K562 (cell line): ENCODE measurements at regions not wholly inside any gene's neighbourhood (a gene's known extent, or its start where the extent isn't known, plus 50 kb on each side); places are given as distances from the start of the nearest gene placed in this dataset.

ENCODE experiments used
- ATAC-seq: fragments of 200-7000 bp; cut with Tn5 transposase; 3 replicates; pipeline ENCODE4 v1.9.1; 2020; ENCODE audit warnings: moderate library complexity
- BruUV-seq: library from RNA; stranded (reverse); fragments of 400-500 nt; replicated peaks from 2 replicates; lab custom pipeline; 2021; lab: Mats Ljungman, UMichigan
- CTCF ChIA-PET: fragments of 300-600 bp; formaldehyde crosslinking; extraction: SDS; loops from one replicate; lab custom pipeline; 2021; ENCODE audit warnings: low intra/inter-chr PET ratio; lab: Yijun Ruan, JAX
- POLR2A ChIA-PET: fragments of 300-600, 350-650 bp; sonication (Branson Sonifier 250); formaldehyde crosslinking; extraction: SDS; loops from one replicate; lab custom pipeline; 2021; ENCODE audit warnings: antibody characterized with exemption, inconsistent platforms; lab: Yijun Ruan, JAX
- DNase-seq, 4 experiments: peaks; one replicate each; pipeline versions ENCODE4 v3.0.0 to v3.0.0-alpha.2; 2011 to 2018; ENCODE audit warnings: low spot score in 3 of 4, mixed read lengths in 3 of 4; ENCODE audit errors: extremely low read depth in 1 of 4
- FAIRE-seq: peaks from 2 replicates; lab custom pipeline; 2011; peaks lifted over from hg19 to GRCh38; lab: Jason Lieb, UNC
- H2AFZ ChIP-seq: 2 replicates; pipeline ENCODE4 v1.6.0; 2011; ENCODE audit warnings: low read depth, low read length, control low read depth, inconsistent platforms
- H3K27ac ChIP-seq: fragments of 200-600 bp; 3 replicates; pipeline ENCODE4 v1.8.0; 2011; ENCODE audit warnings: low read depth, mild to moderate bottlenecking, control low read depth, inconsistent platforms, low read length, moderate library complexity, mixed read lengths; ENCODE audit errors: extremely low read depth
- H3K27me3 ChIP-seq, 2 experiments: fragments of 300-600 bp in 1 of 2; 2 replicates in 1 of 2; 3 replicates in 1 of 2; pipeline versions ENCODE4 v1.6.0 to v1.8.0; 2011; ENCODE audit warnings: inconsistent platforms in 2 of 2, low read length in 2 of 2, mild to moderate bottlenecking in 1 of 2, mixed read lengths in 1 of 2, moderate library complexity in 1 of 2; ENCODE audit not compliant: control insufficient read depth in 2 of 2, insufficient read depth in 2 of 2
- H3K36me3 ChIP-seq: fragments of 300-600 bp; 3 replicates; pipeline ENCODE4 v1.8.0; 2011; ENCODE audit warnings: mild to moderate bottlenecking, low read length, inconsistent platforms; ENCODE audit not compliant: control insufficient read depth, insufficient read depth
- H3K4me1 ChIP-seq, 2 experiments: fragments of 200-600 bp in 1 of 2; replicated peaks in 1 of 2; 2 replicates in 1 of 2; 3 replicates in 1 of 2; pipeline versions ENCODE4 v1.5.1 to v1.8.0; 2011; ENCODE audit warnings: inconsistent platforms in 2 of 2, low read length in 2 of 2, mild to moderate bottlenecking in 1 of 2, mixed read lengths in 1 of 2, moderate library complexity in 1 of 2; ENCODE audit not compliant: control insufficient read depth in 2 of 2, insufficient read depth in 2 of 2
- H3K4me2 ChIP-seq: 2 replicates; pipeline ENCODE4 v1.6.1; 2011; ENCODE audit warnings: low read length, control low read depth, inconsistent platforms, mixed read lengths; ENCODE audit not compliant: insufficient read depth
- H3K4me3 ChIP-seq: fragments of 200-600 bp; sonication (generic), shearing (Covaris generic); 2 replicates; pipeline ENCODE4 v1.5.1; 2016; ENCODE audit warnings: control low read depth, inconsistent platforms
- H3K79me2 ChIP-seq: fragments of 200-600 bp; 3 replicates; pipeline ENCODE4 v1.8.0; 2011; ENCODE audit warnings: low read length, inconsistent platforms; ENCODE audit not compliant: control insufficient read depth, insufficient read depth
- H3K9ac ChIP-seq, 2 experiments: 2 replicates each; pipeline versions ENCODE4 v1.6.0 to v1.6.1; 2011; ENCODE audit warnings: low read depth in 2 of 2, low read length in 2 of 2, control low read depth in 1 of 2, inconsistent platforms in 1 of 2, mild to moderate bottlenecking in 1 of 2, mixed read lengths in 1 of 2; ENCODE audit not compliant: insufficient read depth in 1 of 2
- H3K9me1 ChIP-seq: one replicate; pipeline ENCODE4 v1.6.0; 2011; ENCODE audit warnings: inconsistent platforms, mild to moderate bottlenecking, low read length, moderate library complexity; ENCODE audit not compliant: control insufficient read depth, insufficient read depth
- H3K9me3 ChIP-seq: replicated peaks from 2 replicates; pipeline ENCODE4 v1.5.1; 2011; ENCODE audit warnings: low read depth, low read length, inconsistent platforms; ENCODE audit not compliant: control insufficient read depth, insufficient read depth
- H4K20me1 ChIP-seq: replicated peaks from 2 replicates; pipeline ENCODE4 v1.6.1; 2011; ENCODE audit warnings: low read length, inconsistent platforms, mixed read lengths; ENCODE audit not compliant: control insufficient read depth, insufficient read depth
- DMBX1 ChIP-seq: fragments of 250-450 bp; sonication (Bioruptor Pico); IDR thresholded peaks from 2 replicates; pipeline ENCODE4 v1.8.0; 2022; ENCODE audit warnings: inconsistent platforms, mild to moderate bottlenecking, moderate library complexity, borderline replicate concordance
- FOSL1 ChIP-seq: fragments of 200-800 bp; sonication (Bioruptor generic); conservative IDR thresholded peaks from 2 replicates; pipeline ENCODE4 v1.6.1; 2016; ENCODE audit warnings: missing genetic modification characterization, missing compliant biosample characterization
- HNRNPLL ChIP-seq: fragments of 200-400 bp; formaldehyde crosslinking; IDR thresholded peaks from 2 replicates; pipeline ENCODE4 v1.6.1; 2017; ENCODE audit warnings: low read length, low read depth, mild to moderate bottlenecking; ENCODE audit not compliant: poor library complexity, severe bottlenecking
- KHSRP ChIP-seq: fragments of 450-650 bp; IDR thresholded peaks from 2 replicates; pipeline ENCODE4 v1.6.1; 2017
- MCM2 ChIP-seq: fragments of 450-650 bp; IDR thresholded peaks from 2 replicates; pipeline ENCODE4 v1.6.1; 2017; ENCODE audit warnings: low read depth, mild to moderate bottlenecking
- RAD21 ChIP-seq, 2 experiments: fragments of 250-450 bp in 1 of 2; fragments of 450-650 bp in 1 of 2; sonication (Bioruptor Pico) in 1 of 2; formaldehyde crosslinking in 1 of 2; IDR thresholded peaks in 1 of 2; conservative IDR thresholded peaks in 1 of 2; 2 replicates each; pipeline versions ENCODE4 v1.4.0 to v1.8.0; 2020 to 2022; ENCODE audit warnings: mild to moderate bottlenecking in 2 of 2, moderate library complexity in 1 of 2
- RBM22 ChIP-seq: fragments of 200-400 bp; formaldehyde crosslinking; IDR thresholded peaks from 2 replicates; pipeline ENCODE4 v1.6.1; 2018; ENCODE audit warnings: low read length, low read depth; ENCODE audit not compliant: poor library complexity, severe bottlenecking
- TSC22D4 ChIP-seq: fragments of 450-650 bp; IDR thresholded peaks from 2 replicates; pipeline ENCODE4 v1.6.1; 2016; ENCODE audit warnings: missing genetic modification characterization, missing biosample characterization, control low read depth
- ZFP30 ChIP-seq: fragments of 250-450 bp; sonication (Bioruptor Pico); IDR thresholded peaks from 2 replicates; pipeline ENCODE4 v1.8.0; 2022; ENCODE audit warnings: moderate library complexity, mild to moderate bottlenecking, inconsistent platforms, borderline replicate concordance
- ZNF644 ChIP-seq: fragments of 200-800 bp; sonication (Bioruptor generic); IDR thresholded peaks from 2 replicates; pipeline ENCODE4 v1.6.1; 2016; ENCODE audit warnings: low read depth, missing genetic modification characterization, missing compliant biosample characterization
- WGBS: fragments of 100-300 bp; shearing (Covaris generic); methylation state at CpG from one replicate; pipeline ENCODE4 v1.1.6; 2016; ENCODE audit warnings: low coverage, mixed read lengths; ENCODE audit not compliant: insufficient coverage; ENCODE audit errors: missing lambda C conversion rate; 5-methylcytosine and 5-hydroxymethylcytosine counted together
- in situ Hi-C: fragments of 300-500 bp; cut with MboI; formaldehyde crosslinking; loops from 4 replicates; pipeline ENCODE4 v1.15.0; 2018; ENCODE audit warnings: inconsistent platforms, mixed read lengths
- intact Hi-C: fragments of 100-400 bp; cut with micrococcal nuclease; formaldehyde crosslinking; loops from 2 replicates; pipeline ENCODE4 v1.14.2; 2022
- TF ChIP-seq, protein P1 (sequence below): fragments of 250-450 bp; sonication (Bioruptor Pico); IDR thresholded peaks from 2 replicates; pipeline ENCODE4 v1.8.0; 2021; ENCODE audit warnings: moderate library complexity, mild to moderate bottlenecking, inconsistent platforms

- TF ChIP-seq, protein P1, sequence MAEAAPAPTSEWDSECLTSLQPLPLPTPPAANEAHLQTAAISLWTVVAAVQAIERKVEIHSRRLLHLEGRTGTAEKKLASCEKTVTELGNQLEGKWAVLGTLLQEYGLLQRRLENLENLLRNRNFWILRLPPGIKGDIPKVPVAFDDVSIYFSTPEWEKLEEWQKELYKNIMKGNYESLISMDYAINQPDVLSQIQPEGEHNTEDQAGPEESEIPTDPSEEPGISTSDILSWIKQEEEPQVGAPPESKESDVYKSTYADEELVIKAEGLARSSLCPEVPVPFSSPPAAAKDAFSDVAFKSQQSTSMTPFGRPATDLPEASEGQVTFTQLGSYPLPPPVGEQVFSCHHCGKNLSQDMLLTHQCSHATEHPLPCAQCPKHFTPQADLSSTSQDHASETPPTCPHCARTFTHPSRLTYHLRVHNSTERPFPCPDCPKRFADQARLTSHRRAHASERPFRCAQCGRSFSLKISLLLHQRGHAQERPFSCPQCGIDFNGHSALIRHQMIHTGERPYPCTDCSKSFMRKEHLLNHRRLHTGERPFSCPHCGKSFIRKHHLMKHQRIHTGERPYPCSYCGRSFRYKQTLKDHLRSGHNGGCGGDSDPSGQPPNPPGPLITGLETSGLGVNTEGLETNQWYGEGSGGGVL = no peak
- TF ChIP-seq ZNF644 = no peak
- TF ChIP-seq MCM2 = no peak
- no peak for TF ChIP-seq TSC22D4 (tag)
- TF ChIP-seq DMBX1 (CRISPR knock-in tag) = no peak
- no peak for TF ChIP-seq ZFP30 (CRISPR knock-in tag)
- TF ChIP-seq KHSRP = no peak
These were observed 420.6 kb upstream of the MMS22L start (continued) for GRCh38 chr6:97703661-97704060.

DNA sequence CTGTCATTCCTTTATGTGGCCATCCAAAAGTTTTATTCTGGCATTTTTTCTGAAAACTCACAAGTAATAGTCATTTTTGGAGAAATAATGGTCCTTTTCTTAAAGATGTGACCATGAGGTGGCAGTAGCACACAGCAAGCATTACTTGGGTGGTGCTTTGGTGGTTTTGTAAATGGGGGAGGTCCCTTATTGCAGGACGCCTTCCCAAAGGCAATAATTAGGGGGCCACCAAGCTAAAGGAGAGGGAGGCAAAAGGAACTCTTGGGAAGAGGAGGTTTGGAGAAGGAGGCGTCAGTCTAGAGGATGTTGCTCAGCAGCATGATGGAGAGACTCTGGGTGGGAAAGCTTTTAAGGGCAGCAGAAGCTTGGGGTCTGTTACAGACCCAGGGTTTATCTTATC, 422.6 kb upstream of the MMS22L start:
- ATAC-seq (no peak), FAIRE-seq (no peak), DNase-seq (peak in 1 of 4 experiments; percentile 2)
- TF ChIP-seq MCM2 = no peak
- TF ChIP-seq RAD21 (CRISPR knock-in tag; conservative IDR thresholded peaks at IDR 0.05 in 1 of 2, IDR thresholded peaks at IDR 0.05 in 1 of 2) = 0 out of 4 replicates have a peak, but pooled peaks of 1 of the 2 experiments have one; percentile 15
- no peak for TF ChIP-seq RBM22
- TF ChIP-seq FOSL1 (tag) = no peak
- TF ChIP-seq HNRNPLL = no peak
- Histone ChIP-seq H3K27me3 (no peaks in the 10 kb centered on the region), H3K27ac (no peak overlapping the region), H3K9ac (no peak overlapping the region), H3K36me3 (no peaks in the 10 kb centered on the region), H2AFZ (no peak overlapping the region), H3K4me2 (no peak overlapping the region), H4K20me1 (no peaks in the 10 kb centered on the region), H3K79me2 (no peaks in the 10 kb centered on the region), H3K4me1 (no peaks in the 10 kb centered on the region), H3K4me3 (no peak overlapping the region), H3K9me3 (no peaks in the 10 kb centered on the region), H3K9me1 (no peaks in the 10 kb centered on the region)
- intact Hi-C loops (no loop called here), in situ Hi-C loops (no loop called here)
- BruUV-seq = no TSS peak
- POLR2A ChIA-PET = no interaction called here
- WGBS = 0% methylated on average over 2 of the region's 2 CpGs
- CTCF ChIA-PET = no interaction called here
